ENCODE measurements at regions not wholly inside any gene's neighbourhood (a gene's known extent, or its start where the extent isn't known, plus 50 kb on each side); places are given as distances from the start of the nearest gene placed in this dataset.

DNA sequence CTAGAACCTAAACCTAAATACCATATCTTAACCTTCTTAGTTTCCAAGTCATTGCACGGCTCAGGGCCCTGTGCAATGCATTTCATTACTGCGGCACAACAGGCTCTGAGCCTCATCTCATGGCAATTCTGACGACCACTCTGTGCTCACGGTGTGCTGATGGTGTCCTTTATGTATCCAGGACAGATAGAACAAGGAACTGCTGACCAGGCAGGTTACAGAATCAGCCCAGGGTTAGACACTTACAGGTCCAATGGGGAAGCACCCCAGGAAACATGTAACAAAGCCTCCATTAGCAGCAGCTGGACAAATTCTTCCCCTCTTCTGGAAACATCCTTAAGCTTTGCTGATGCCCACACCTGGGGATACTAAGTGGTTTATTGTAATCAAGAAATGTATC, 91.9 kb upstream of the NSMCE3 start:
- H3K27me3 ChIP-seq, result no peaks in the 10 kb centered on the region
- H3K4me3 ChIP-seq, result no peak overlapping the region
- H3K4me1 ChIP-seq, result no peaks in the 10 kb centered on the region
- TF ChIP-seq, protein P1, sequence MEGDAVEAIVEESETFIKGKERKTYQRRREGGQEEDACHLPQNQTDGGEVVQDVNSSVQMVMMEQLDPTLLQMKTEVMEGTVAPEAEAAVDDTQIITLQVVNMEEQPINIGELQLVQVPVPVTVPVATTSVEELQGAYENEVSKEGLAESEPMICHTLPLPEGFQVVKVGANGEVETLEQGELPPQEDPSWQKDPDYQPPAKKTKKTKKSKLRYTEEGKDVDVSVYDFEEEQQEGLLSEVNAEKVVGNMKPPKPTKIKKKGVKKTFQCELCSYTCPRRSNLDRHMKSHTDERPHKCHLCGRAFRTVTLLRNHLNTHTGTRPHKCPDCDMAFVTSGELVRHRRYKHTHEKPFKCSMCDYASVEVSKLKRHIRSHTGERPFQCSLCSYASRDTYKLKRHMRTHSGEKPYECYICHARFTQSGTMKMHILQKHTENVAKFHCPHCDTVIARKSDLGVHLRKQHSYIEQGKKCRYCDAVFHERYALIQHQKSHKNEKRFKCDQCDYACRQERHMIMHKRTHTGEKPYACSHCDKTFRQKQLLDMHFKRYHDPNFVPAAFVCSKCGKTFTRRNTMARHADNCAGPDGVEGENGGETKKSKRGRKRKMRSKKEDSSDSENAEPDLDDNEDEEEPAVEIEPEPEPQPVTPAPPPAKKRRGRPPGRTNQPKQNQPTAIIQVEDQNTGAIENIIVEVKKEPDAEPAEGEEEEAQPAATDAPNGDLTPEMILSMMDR (IDR thresholded peaks at IDR 0.05), result no peak
- intact Hi-C loops (cut with DNase I; ENCODE audit: low total_unique reads), result no loop called here
- no peaks in the 10 kb centered on the region for H3K9me3 ChIP-seq
- H3K36me3 ChIP-seq, result no peaks in the 10 kb centered on the region
- H3K27ac ChIP-seq, result no peak overlapping the region
- no peak for DNase-seq

DNA sequence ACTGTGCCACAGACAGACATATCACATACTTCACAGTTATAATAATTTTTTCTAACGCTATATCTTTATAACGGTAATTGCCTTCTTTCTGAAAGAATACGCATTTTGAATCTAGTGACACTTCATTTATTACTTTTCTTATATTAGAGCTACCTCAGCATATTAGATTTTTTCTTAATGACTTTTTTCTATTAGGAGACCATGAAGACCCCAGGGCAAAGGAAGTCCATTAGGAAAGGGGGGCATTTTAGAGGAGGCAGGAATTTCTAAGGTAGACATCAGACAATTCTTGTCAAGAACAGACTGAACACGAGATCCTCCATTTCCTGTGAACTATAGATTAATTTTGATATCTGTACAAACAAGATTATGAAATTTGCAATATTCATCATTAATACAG, 90.5 kb upstream of the NSMCE3 start:
- Histone ChIP-seq H3K4me3 (no peak overlapping the region), H3K36me3 (no peaks in the 10 kb centered on the region), H3K9me3 (no peaks in the 10 kb centered on the region), H3K27me3 (no peaks in the 10 kb centered on the region), H3K27ac (no peak overlapping the region), H3K4me1 (no peaks in the 10 kb centered on the region)
- intact Hi-C loops (cut with DNase I; ENCODE audit: low total_unique reads), result no loop called here
- TF ChIP-seq, protein P1 (IDR thresholded peaks at IDR 0.05), result no peak
- no peak for DNase-seq

DNA sequence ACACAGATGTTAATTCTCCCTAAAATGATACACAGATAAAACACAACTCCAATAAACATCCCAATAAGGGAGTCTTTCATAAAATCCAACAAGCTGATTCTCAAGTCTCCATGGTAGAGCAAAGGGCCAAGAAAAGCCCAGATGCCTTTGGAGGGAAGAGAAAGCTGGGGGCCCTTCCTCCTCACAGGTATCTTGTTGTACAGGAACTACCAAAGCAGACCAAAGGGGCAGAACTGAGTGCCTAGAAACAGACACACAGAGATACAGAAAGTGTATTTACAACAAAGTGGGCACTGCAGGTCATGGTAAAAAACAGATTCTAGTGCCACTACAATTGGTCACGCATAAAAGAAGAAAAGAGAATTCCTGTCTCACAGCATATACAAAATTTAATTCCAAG, 87.2 kb upstream of the NSMCE3 start:
- intact Hi-C loops (cut with DNase I; ENCODE audit: low total_unique reads), result no loop called here
- DNase-seq, result no peak
- H3K27ac ChIP-seq, result no peak overlapping the region
- no peaks in the 10 kb centered on the region for H3K4me1 ChIP-seq
- no peaks in the 10 kb centered on the region for H3K9me3 ChIP-seq
- H3K4me3 ChIP-seq, result no peak overlapping the region
- TF ChIP-seq, protein P1 (IDR thresholded peaks at IDR 0.05), result no peak
- no peaks in the 10 kb centered on the region for H3K27me3 ChIP-seq
- no peaks in the 10 kb centered on the region for H3K36me3 ChIP-seq

DNA sequence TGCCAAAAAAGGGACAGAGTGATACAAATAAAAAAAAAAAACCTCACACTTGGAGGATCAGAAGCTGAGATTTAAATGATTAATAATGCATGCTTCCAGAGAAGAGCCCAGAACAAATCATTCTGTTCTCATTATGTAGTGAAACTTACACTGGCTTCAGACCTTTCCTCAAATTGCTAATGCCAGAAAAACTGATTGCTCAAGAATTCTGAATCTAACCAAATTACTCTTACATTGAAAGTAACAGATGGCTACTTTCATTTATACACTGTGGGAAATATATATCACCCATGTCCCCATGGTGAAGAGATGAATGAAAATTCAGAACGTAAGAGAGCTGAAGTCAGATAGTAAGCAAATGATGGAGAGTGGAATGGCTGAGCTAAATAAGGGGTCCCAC, 85.9 kb upstream of the NSMCE3 start:
- H3K27ac ChIP-seq, result no peak overlapping the region
- TF ChIP-seq, protein P1 (IDR thresholded peaks at IDR 0.05), result no peak
- intact Hi-C loops (cut with DNase I; ENCODE audit: low total_unique reads), result no loop called here

DNA sequence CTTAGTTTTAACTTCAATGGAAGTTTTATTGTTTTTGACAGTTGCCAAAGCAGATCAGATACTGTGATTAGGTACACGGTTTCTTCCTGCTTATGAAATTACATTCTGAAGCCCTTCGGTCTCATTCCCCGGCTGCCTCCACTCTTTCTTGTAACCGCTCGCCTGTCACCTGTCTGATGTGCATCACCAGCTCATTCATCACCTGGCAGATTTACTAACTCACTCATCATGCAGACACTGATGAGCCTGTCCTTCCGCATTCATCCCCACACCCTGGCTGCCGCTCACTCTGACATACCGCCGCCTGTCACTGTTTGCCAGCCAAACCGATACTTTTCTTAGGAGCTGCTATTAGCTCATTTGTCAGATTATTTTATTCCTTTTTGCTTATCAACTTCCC, 82.8 kb upstream of the NSMCE3 start:
- DNase-seq, result no peak
- TF ChIP-seq, protein P1 (IDR thresholded peaks at IDR 0.05), result no peak
- no peak overlapping the region for H3K27ac ChIP-seq
- H3K4me1 ChIP-seq, result peaks cover 0 to 5% (median 0%) of the 10 kb centered on the region in 4 donors
- intact Hi-C loops (cut with DNase I; ENCODE audit: low total_unique reads), result no loop called here
- no peak overlapping the region for H3K4me3 ChIP-seq
- no peaks in the 10 kb centered on the region for H3K9me3 ChIP-seq
- H3K36me3 ChIP-seq, result no peaks in the 10 kb centered on the region
- no peaks in the 10 kb centered on the region for H3K27me3 ChIP-seq

More for the DNA sequence above, 85.9 kb upstream of the NSMCE3 start:
- no peak for DNase-seq
- Histone ChIP-seq H3K27me3 (no peaks in the 10 kb centered on the region), H3K4me1 (no peaks in the 10 kb centered on the region), H3K9me3 (no peaks in the 10 kb centered on the region), H3K4me3 (no peak overlapping the region), H3K36me3 (no peaks in the 10 kb centered on the region)

DNA sequence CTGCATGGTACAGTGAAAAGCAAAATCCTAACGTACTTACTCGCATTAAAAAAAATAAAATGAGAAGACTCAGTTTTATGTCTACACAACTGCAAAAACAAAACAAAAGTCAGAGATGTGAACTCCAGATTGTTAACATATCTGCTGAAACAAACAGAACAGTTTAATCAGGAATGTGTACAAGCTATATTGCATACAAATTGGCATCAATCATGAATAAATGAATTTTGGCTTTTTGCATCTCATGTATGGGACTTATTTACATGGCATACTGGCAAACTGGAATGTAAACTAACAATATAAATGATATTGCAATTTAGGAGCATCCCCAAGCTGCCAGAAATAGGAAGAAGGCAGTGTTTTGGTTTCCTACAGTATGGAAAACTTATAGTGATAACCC, 79.6 kb upstream of the NSMCE3 start:
- Histone ChIP-seq H3K9me3 (no peaks in the 10 kb centered on the region), H3K36me3 (no peaks in the 10 kb centered on the region), H3K27ac (no peak overlapping the region), H3K4me3 (no peak overlapping the region), H3K4me1 (peaks cover 0 to 5% (median 0%) of the 10 kb centered on the region in 4 donors), H3K27me3 (no peaks in the 10 kb centered on the region)
- DNase-seq, result no peak
- TF ChIP-seq, protein P1 (IDR thresholded peaks at IDR 0.05), result no peak
- intact Hi-C loops (cut with DNase I; ENCODE audit: low total_unique reads), result no loop called here
